ENCODE measurements at regions not wholly inside any gene's neighbourhood (a gene's known extent, or its start where the extent isn't known, plus 50 kb on each side); places are given as distances from the start of the nearest gene placed in this dataset.

DNA sequence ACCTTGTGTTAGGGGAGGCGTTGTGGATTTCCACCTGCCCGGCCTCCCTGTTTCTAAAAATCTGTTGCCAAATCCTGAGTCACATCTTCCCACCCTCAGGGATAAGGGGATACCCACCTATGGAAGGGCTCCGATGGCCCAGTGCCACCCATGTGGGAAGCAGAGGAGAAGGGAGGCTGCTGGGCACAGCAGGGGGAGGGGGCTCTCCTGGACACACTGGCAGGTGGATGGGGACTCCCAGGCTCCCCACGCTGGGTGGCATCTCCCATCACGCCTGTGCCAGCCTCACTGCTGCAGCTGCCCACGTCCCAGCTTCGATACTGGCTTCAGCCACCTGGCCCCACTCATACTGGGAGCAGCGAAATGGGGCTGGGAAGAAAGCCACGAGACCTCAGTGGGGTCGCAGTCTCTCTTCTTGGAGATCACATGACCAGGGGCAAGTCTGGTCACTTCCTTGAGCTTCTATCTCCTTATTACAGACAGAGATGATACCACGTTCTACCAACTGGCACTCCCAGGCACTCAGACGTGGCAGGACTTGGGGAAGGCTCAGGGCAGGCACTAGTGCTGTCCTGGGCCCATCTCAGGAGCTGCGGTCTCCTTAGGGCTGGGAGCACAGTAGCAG is 72.2 kb downstream of the PITPNM2 start:
- TF ChIP-seq, protein P1, sequence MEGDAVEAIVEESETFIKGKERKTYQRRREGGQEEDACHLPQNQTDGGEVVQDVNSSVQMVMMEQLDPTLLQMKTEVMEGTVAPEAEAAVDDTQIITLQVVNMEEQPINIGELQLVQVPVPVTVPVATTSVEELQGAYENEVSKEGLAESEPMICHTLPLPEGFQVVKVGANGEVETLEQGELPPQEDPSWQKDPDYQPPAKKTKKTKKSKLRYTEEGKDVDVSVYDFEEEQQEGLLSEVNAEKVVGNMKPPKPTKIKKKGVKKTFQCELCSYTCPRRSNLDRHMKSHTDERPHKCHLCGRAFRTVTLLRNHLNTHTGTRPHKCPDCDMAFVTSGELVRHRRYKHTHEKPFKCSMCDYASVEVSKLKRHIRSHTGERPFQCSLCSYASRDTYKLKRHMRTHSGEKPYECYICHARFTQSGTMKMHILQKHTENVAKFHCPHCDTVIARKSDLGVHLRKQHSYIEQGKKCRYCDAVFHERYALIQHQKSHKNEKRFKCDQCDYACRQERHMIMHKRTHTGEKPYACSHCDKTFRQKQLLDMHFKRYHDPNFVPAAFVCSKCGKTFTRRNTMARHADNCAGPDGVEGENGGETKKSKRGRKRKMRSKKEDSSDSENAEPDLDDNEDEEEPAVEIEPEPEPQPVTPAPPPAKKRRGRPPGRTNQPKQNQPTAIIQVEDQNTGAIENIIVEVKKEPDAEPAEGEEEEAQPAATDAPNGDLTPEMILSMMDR (IDR thresholded peaks at IDR 0.05; ENCODE audit: insufficient read depth, low read length, poor library complexity, severe bottlenecking), result no peak
- TF ChIP-seq EZH2phosphoT487 (conservative IDR thresholded peaks at IDR 0.05; ENCODE audit: low read length), result no peak

Measured in SU-DHL-6 (cell line).